Breast epithelium (tissue), 4 donors: ENCODE measurements at regions not wholly inside any gene's neighbourhood (a gene's known extent, or its start where the extent isn't known, plus 50 kb on each side); places are given as distances from the start of the nearest gene placed in this dataset.

Source experiments
- DNase-seq, 2 donors: peaks; one replicate each; pipeline ENCODE4 v3.0.0-alpha.2; 2019; ENCODE audit warnings: low spot score in 2 of 2
- H3K27ac ChIP-seq, 2 donors: fragments of 200-600 bp; sonication (generic) in 1 of 2; one replicate each; pipeline ENCODE4 v1.5.1; 2016 to 2019; ENCODE audit warnings: mild to moderate bottlenecking in 1 of 2
- H3K27me3 ChIP-seq, 2 donors: fragments of 200-600 bp; sonication (generic) in 1 of 2; one replicate each; pipeline versions ENCODE4 v1.5.1 to v1.6.0; 2017 to 2019; ENCODE audit warnings: control low read depth in 1 of 2, mild to moderate bottlenecking in 1 of 2
- H3K36me3 ChIP-seq: fragments of 200-600 bp; one replicate; pipeline ENCODE4 v1.5.1; 2019
- H3K4me1 ChIP-seq, 2 donors: fragments of 200-600 bp; sonication (generic); one replicate each; pipeline ENCODE4 v1.5.1; 2016 to 2019; ENCODE audit warnings: control low read depth in 1 of 2
- H3K4me3 ChIP-seq, 3 donors: fragments of 200-600 bp; sonication (generic); 1 replicate in 2 of 3; 2 replicates in 1 of 3; pipeline ENCODE4 v1.5.1; 2016 to 2019; ENCODE audit warnings: mild to moderate bottlenecking in 3 of 3, moderate library complexity in 2 of 3
- H3K9me3 ChIP-seq, 2 donors: fragments of 200-600 bp; sonication (generic) in 1 of 2; one replicate each; pipeline ENCODE4 v1.5.1; 2016 to 2019; ENCODE audit warnings: control low read depth in 1 of 2
- POLR2A ChIP-seq: fragments of 450-650 bp; IDR thresholded peaks from one replicate; pipeline ENCODE4 v1.6.1; 2016; ENCODE audit warnings: antibody characterized with exemption, mild to moderate bottlenecking, moderate library complexity
- POLR2AphosphoS5 ChIP-seq, 3 donors: sonication (generic); formaldehyde crosslinking; IDR thresholded peaks; one replicate each; pipeline ENCODE4 v1.6.1; 2017; ENCODE audit warnings: antibody characterized with exemption in 3 of 3
- intact Hi-C: fragments of 100-400 bp; cut with DNase I; formaldehyde crosslinking; loops from one replicate; pipeline ENCODE4 v1.15.1; 2023; ENCODE audit warnings: low total_unique reads
- TF ChIP-seq, protein P1 (sequence below), 3 donors: fragments of 450-650 bp; IDR thresholded peaks; one replicate each; pipeline ENCODE4 v1.5.1; 2016 to 2017; ENCODE audit warnings: antibody characterized with exemption in 3 of 3, mild to moderate bottlenecking in 3 of 3, moderate library complexity in 3 of 3

DNA sequence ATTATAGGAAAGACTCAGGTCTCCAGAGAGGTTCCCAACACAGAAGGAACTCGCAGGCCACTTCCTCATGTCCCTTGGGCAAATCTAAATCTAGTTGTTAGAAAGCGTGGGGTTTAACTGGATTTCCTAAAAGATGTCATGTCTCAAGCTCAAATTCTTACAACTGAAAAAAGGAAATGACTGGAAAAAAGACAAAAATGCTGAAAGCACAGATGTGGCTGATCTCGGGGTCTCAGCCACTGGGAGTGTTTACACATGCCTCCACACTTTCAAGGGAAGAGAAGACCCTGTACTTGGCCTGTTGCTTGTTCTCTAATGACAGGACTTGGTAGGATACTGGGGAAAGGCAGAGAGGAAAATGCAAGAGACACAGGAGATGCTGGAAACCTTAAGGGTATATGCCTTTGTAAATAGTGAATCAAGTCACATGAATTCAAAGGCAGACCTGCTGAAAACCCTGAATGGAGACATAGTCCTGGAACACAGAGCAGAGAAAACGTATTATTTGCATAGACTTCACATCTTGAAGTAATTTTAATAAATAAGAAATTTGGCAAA lies 160.9 kb upstream of the MEIS1 start:
- DNase-seq, result no peak
- intact Hi-C loops, result no loop called here
- Histone ChIP-seq H3K27ac (no peak overlapping the region), H3K9me3 (no peaks in the 10 kb centered on the region), H3K4me3 (no peak overlapping the region), H3K4me1 (no peaks in the 10 kb centered on the region), H3K36me3 (no peaks in the 10 kb centered on the region), H3K27me3 (no peaks in the 10 kb centered on the region)
- no peak for TF ChIP-seq POLR2A
- TF ChIP-seq, protein P1, sequence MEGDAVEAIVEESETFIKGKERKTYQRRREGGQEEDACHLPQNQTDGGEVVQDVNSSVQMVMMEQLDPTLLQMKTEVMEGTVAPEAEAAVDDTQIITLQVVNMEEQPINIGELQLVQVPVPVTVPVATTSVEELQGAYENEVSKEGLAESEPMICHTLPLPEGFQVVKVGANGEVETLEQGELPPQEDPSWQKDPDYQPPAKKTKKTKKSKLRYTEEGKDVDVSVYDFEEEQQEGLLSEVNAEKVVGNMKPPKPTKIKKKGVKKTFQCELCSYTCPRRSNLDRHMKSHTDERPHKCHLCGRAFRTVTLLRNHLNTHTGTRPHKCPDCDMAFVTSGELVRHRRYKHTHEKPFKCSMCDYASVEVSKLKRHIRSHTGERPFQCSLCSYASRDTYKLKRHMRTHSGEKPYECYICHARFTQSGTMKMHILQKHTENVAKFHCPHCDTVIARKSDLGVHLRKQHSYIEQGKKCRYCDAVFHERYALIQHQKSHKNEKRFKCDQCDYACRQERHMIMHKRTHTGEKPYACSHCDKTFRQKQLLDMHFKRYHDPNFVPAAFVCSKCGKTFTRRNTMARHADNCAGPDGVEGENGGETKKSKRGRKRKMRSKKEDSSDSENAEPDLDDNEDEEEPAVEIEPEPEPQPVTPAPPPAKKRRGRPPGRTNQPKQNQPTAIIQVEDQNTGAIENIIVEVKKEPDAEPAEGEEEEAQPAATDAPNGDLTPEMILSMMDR (IDR thresholded peaks at IDR 0.05), result no peak

DNA sequence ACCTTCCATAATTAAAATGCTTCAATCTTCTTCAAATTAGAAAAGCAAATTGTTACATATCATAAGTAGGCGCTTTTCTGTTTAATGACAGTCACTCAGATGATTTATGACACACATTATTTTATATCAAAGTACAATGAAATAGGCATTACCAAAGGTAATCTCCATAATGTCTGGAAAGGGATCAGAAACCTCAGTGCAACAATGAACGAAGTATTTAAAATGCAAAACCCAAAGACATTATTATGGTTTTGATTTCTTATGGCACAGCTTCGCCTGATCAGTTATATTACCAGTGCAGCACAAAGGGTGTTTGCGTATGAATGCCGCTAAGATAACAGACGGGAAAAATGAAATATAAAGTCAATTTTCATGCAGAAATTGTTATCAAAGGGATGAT lies 162.2 kb upstream of the MEIS1 start:
- TF ChIP-seq POLR2AphosphoS5 (IDR thresholded peaks at IDR 0.05) (no peak), POLR2A (no peak)
- TF ChIP-seq, protein P1 (IDR thresholded peaks at IDR 0.05), result no peak

DNA sequence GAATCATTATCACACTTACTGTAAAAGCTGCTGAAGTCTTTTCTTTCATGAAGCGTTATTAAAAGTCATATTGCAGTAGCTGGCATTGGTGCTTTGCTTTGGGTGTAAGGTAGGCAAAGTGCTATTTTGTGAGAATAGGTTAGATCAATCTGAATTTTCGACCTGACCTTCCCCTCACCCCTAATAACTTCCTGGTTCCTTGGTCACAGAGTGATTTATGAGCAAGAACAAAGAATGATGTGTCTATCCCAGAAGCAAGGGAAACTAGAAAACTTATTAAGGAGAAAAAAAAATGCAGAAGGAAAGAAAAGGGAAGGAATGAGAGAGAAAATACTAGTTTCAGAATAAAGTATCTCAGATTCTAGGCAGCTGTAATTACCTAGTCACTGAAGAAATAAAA lies 163.1 kb upstream of the MEIS1 start:
- Histone ChIP-seq H3K4me1 (no peaks in the 10 kb centered on the region), H3K27me3 (no peaks in the 10 kb centered on the region), H3K4me3 (no peak overlapping the region), H3K27ac (no peak overlapping the region), H3K9me3 (no peaks in the 10 kb centered on the region), H3K36me3 (no peaks in the 10 kb centered on the region)
- intact Hi-C loops, result no loop called here
- TF ChIP-seq POLR2A (no peak), POLR2AphosphoS5 (IDR thresholded peaks at IDR 0.05) (no peak)
- TF ChIP-seq, protein P1 (IDR thresholded peaks at IDR 0.05), result no peak
- no peak for DNase-seq

More for the DNA sequence above, 162.2 kb upstream of the MEIS1 start:
- Histone ChIP-seq H3K36me3 (no peaks in the 10 kb centered on the region), H3K4me3 (no peak overlapping the region), H3K27me3 (no peaks in the 10 kb centered on the region), H3K4me1 (no peaks in the 10 kb centered on the region), H3K9me3 (no peaks in the 10 kb centered on the region), H3K27ac (no peak overlapping the region)
- intact Hi-C loops, result no loop called here
- DNase-seq, result no peak

DNA sequence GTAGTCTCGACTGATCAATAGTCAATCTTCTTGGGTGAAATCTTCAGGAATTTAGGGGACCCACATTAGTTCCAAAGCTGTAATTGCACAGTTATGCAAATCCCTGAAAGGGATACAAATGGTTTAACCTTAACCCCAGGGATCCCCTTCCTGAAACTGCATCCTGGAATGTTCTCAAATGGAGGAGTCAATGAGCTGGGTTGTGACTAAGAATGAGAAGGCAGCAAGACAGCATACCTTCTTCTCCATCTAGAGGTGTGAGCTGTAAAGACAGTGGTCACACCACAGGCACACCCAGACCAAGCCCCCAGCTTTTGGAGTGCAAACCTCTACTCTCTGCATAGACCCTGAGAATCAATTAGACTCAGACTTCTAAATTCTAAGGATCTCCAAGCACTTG lies 164.7 kb upstream of the MEIS1 start:
- TF ChIP-seq POLR2AphosphoS5 (IDR thresholded peaks at IDR 0.05), result no peak
- no peak for TF ChIP-seq POLR2A
- TF ChIP-seq, protein P1 (IDR thresholded peaks at IDR 0.05), result no peak
- Histone ChIP-seq H3K4me3 (no peak overlapping the region), H3K27me3 (no peaks in the 10 kb centered on the region), H3K36me3 (no peaks in the 10 kb centered on the region), H3K9me3 (no peaks in the 10 kb centered on the region), H3K27ac (no peak overlapping the region), H3K4me1 (no peaks in the 10 kb centered on the region)
- DNase-seq, result no peak
- intact Hi-C loops, result no loop called here

DNA sequence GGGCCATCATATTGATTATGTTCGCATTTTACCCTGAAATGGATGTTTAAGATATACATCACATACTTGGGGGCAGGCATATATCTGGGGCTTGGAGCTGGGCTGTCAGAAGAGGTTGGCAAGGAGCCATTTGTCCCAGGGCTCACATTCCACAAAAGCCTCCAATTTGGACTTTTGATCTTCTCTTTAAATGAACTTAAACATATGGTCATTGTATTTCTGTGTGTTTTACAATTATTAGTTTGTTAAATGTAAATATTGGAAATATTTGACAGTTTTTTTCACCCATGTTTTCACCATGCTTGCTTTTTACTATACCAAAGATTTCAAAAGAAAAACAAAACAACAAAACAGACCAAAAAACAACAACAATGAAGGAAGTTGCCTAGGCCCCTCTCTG lies 165.8 kb upstream of the MEIS1 start:
- no peak for DNase-seq
- no peaks in the 10 kb centered on the region for H3K4me1 ChIP-seq
- intact Hi-C loops, result no loop called here
- no peaks in the 10 kb centered on the region for H3K9me3 ChIP-seq
- H3K27me3 ChIP-seq, result no peaks in the 10 kb centered on the region
- H3K27ac ChIP-seq, result no peak overlapping the region
- no peak overlapping the region for H3K4me3 ChIP-seq
- no peak for TF ChIP-seq POLR2A
- TF ChIP-seq POLR2AphosphoS5 (IDR thresholded peaks at IDR 0.05), result no peak
- TF ChIP-seq, protein P1 (IDR thresholded peaks at IDR 0.05), result no peak
- H3K36me3 ChIP-seq, result no peaks in the 10 kb centered on the region
